ENCODE measurements at regions not wholly inside any gene's neighbourhood (a gene's known extent, or its start where the extent isn't known, plus 50 kb on each side); places are given as distances from the start of the nearest gene placed in this dataset.

GRCh38 chr10:15453926-15454325 is 82.8 kb upstream of the FAM171A1 start:
- no peak overlapping the region for H3K4me3 ChIP-seq (ENCODE audit: low read depth, low read length)
- TF ChIP-seq CTCF (IDR thresholded peaks at IDR 0.05; ENCODE audit: insufficient read depth, low read depth, low read length), result no peak
- no peak for DNase-seq (ENCODE audit: low read depth)

GRCh38 chr10:15453457-15453856 is 82.4 kb upstream of the FAM171A1 start:
- TF ChIP-seq CTCF (IDR thresholded peaks at IDR 0.05; ENCODE audit: insufficient read depth, low read depth, low read length), result no peak
- DNase-seq (ENCODE audit: low read depth), result no peak
- H3K4me3 ChIP-seq (ENCODE audit: low read depth, low read length), result no peak overlapping the region

GRCh38 chr10:15452545-15452944 is 81.5 kb upstream of the FAM171A1 start:
- no peak for TF ChIP-seq CTCF (IDR thresholded peaks at IDR 0.05; ENCODE audit: insufficient read depth, low read depth, low read length)
- DNase-seq (ENCODE audit: low read depth), result no peak

GRCh38 chr10:15451137-15452094 is 80.3 kb upstream of the FAM171A1 start:
- no peak for TF ChIP-seq CTCF (IDR thresholded peaks at IDR 0.05; ENCODE audit: insufficient read depth, low read depth, low read length)
- H3K4me3 ChIP-seq (ENCODE audit: low read depth, low read length), result no peak overlapping the region
- no peak for DNase-seq (ENCODE audit: low read depth)

More at GRCh38 chr10:15452545-15452944, 81.5 kb upstream of the FAM171A1 start:
- H3K4me3 ChIP-seq (ENCODE audit: low read depth, low read length), result no peak overlapping the region

GRCh38 chr10:15448598-15448997 is 77.5 kb upstream of the FAM171A1 start:
- no peak for TF ChIP-seq CTCF (IDR thresholded peaks at IDR 0.05; ENCODE audit: insufficient read depth, low read depth, low read length)
- no peak for DNase-seq (ENCODE audit: low read depth)
- no peak overlapping the region for H3K4me3 ChIP-seq (ENCODE audit: low read depth, low read length)

- TF ChIP-seq CTCF (IDR thresholded peaks at IDR 0.05; ENCODE audit: insufficient read depth, low read depth, low read length), result no peak
Observed at GRCh38 chr10:15445006-15445390, 73.9 kb upstream of the FAM171A1 start.

More at GRCh38 chr10:15445006-15445390, 73.9 kb upstream of the FAM171A1 start:
- no peak for DNase-seq (ENCODE audit: low read depth)
- no peak overlapping the region for H3K4me3 ChIP-seq (ENCODE audit: low read depth, low read length)
